ENCODE measurements at regions not wholly inside any gene's neighbourhood (a gene's known extent, or its start where the extent isn't known, plus 50 kb on each side); places are given as distances from the start of the nearest gene placed in this dataset.
"Not testable (repeated sequence)": the region's sequence is repeated elsewhere in the genome, so short reads cannot be mapped to it uniquely, and the experiment has no call there.

GRCh38 chr4:18159117-18159912, 137.8 kb upstream of the LCORL start:
- DNase-seq (ENCODE audit: low read depth): not testable (repeated sequence)

- no peak for DNase-seq (ENCODE audit: low read depth)
Measured at GRCh38 chr4:18155067-18156041, 133.8 kb upstream of the LCORL start.

GRCh38 chr4:18138076-18138665, 116.6 kb upstream of the LCORL start:
- no peak for DNase-seq (ENCODE audit: low read depth)

GRCh38 chr4:18134111-18134510, 112.6 kb upstream of the LCORL start:
- no peak for DNase-seq (ENCODE audit: low read depth)

- DNase-seq (ENCODE audit: low read depth): no peak
Measured at GRCh38 chr4:18130256-18130655, 108.7 kb upstream of the LCORL start.

GRCh38 chr4:18128241-18128640, 106.7 kb upstream of the LCORL start:
- DNase-seq (ENCODE audit: low read depth): no peak

- no peak for DNase-seq (ENCODE audit: low read depth)
Measured at GRCh38 chr4:18127030-18127429, 105.5 kb upstream of the LCORL start.

GRCh38 chr4:18113710-18114331, 92.3 kb upstream of the LCORL start:
- DNase-seq (ENCODE audit: low read depth): no peak

GRCh38 chr4:18111081-18111480, 89.5 kb upstream of the LCORL start:
- DNase-seq (ENCODE audit: low read depth): no peak

GRCh38 chr4:18110099-18110498, 88.5 kb upstream of the LCORL start:
- DNase-seq (ENCODE audit: low read depth): no peak

GRCh38 chr4:18109676-18110075, 88.1 kb upstream of the LCORL start:
- no peak for DNase-seq (ENCODE audit: low read depth)

GRCh38 chr4:18107848-18108528, 86.4 kb upstream of the LCORL start:
- not testable (repeated sequence) for DNase-seq (ENCODE audit: low read depth)

- DNase-seq (ENCODE audit: low read depth): no peak
Measured at GRCh38 chr4:18106620-18107019, 85.1 kb upstream of the LCORL start.

GRCh38 chr4:18105030-18106011, 83.8 kb upstream of the LCORL start:
- DNase-seq (ENCODE audit: low read depth): no peak

- no peak for DNase-seq (ENCODE audit: low read depth)
Measured at GRCh38 chr4:18103876-18104605, 82.5 kb upstream of the LCORL start.

- no peak for DNase-seq (ENCODE audit: low read depth)
Measured at GRCh38 chr4:18100657-18101056, 79.1 kb upstream of the LCORL start.

- not testable (repeated sequence) for DNase-seq (ENCODE audit: low read depth)
Measured at GRCh38 chr4:18090447-18090846, 68.9 kb upstream of the LCORL start.

- DNase-seq (ENCODE audit: low read depth): no peak
Measured at GRCh38 chr4:18082236-18082635, 60.7 kb upstream of the LCORL start.

GRCh38 chr4:18081708-18082107, 60.2 kb upstream of the LCORL start:
- no peak for DNase-seq (ENCODE audit: low read depth)

GRCh38 chr4:18077808-18078207, 56.3 kb upstream of the LCORL start:
- no peak for DNase-seq (ENCODE audit: low read depth)
